ENCODE measurements at regions not wholly inside any gene's neighbourhood (a gene's known extent, or its start where the extent isn't known, plus 50 kb on each side); places are given as distances from the start of the nearest gene placed in this dataset.

DNA sequence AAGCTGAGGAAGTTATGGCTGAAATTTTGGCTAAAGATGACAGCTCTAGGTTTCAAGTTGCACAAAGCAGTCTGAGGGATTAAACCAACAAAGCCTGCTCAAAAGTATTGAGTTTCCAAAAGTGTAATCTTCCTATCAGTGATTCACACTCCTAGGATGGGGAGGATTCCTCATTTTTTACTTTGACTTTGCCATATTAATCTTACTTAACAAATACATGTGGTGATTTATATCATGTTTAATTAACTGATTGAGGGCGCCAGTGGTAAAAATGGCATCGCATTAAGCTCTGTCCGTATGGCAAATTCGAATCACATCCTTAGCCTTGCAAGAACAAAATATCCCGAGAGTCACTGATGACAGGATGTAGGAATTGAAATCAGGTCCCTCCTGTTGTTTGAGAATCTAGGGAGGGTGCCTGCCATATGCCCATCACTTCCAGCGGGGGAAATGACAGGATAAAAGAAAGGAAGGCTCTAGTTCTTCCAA, 78.1 kb upstream of the ETAA1 start:
- intact Hi-C loops (cut with micrococcal nuclease): no loop called here
- Histone ChIP-seq H3K4me2 (ENCODE audit: low read depth, low read length) (no peak overlapping the region), H4K91ac (ENCODE audit: insufficient read depth, low read depth, low read length) (no peak overlapping the region), H3K56ac (ENCODE audit: extremely low read depth, insufficient read depth, low read length) (no peak overlapping the region), H3K14ac (replicated peaks; ENCODE audit: low read depth, low read length) (peak overlapping the region; percentile 55; the same call in 1 of the 2 replicates), H2BK20ac (ENCODE audit: low read depth, low read length) (peak overlapping the region; percentile 54; the same call in 1 of the 2 replicates), H2AFZ (replicated peaks; ENCODE audit: low read length, poor library complexity) (no peak overlapping the region), H3K4ac (ENCODE audit: low read depth, low read length) (no peak overlapping the region; the same call in 1 of the 2 replicates), H4K20me1 (ENCODE audit: insufficient read depth, low read length) (no peaks in the 10 kb centered on the region), H2BK15ac (ENCODE audit: low read depth, low read length) (no peak overlapping the region), H3K9me3 (ENCODE audit: control insufficient read depth, insufficient read depth, low read length) (no peaks in the 10 kb centered on the region), H3K23ac (ENCODE audit: low read depth, low read length) (no peak overlapping the region), H2BK5ac (ENCODE audit: low read depth, low read length, poor library complexity, severe bottlenecking) (no peak overlapping the region), H2AK9ac (replicated peaks; ENCODE audit: low read depth, low read length, poor library complexity) (no peak overlapping the region), H3K4me3 (ENCODE audit: insufficient read depth, low read depth, low read length) (no peak overlapping the region), H3K9me1 (ENCODE audit: insufficient read depth, low read length) (no peaks in the 10 kb centered on the region), H3K79me1 (ENCODE audit: low read depth in 1 of 2, low read length in 2 of 2) (no peaks in the 10 kb centered on the region), H3K36me3 (ENCODE audit: control insufficient read depth, insufficient read depth, low read length) (no peaks in the 10 kb centered on the region), H3K27me3 (ENCODE audit: control insufficient read depth, insufficient read depth, low read length) (no peaks in the 10 kb centered on the region), H3K27ac (ENCODE audit: insufficient read depth, low read length) (no peak overlapping the region), H3K4me1 (ENCODE audit: control insufficient read depth, insufficient read depth, low read length) (peaks cover 5% of the 10 kb centered on the region), H3K18ac (ENCODE audit: low read depth, low read length) (peak overlapping the region; percentile 52; the same call in 1 of the 2 replicates), H4K5ac (ENCODE audit: low read depth, low read length) (peak overlapping the region; percentile 29; the same call in 1 of the 2 replicates), H3K9ac (ENCODE audit: low read depth, low read length) (no peak overlapping the region), H4K8ac (ENCODE audit: low read depth in 2 of 2, low read length in 2 of 2) (peak overlapping the region in 1 of 2 experiments; percentile 28; a peak in 1 of 4 replicates), H2BK120ac (ENCODE audit: low read depth, low read length) (peak overlapping the region; percentile 45; the same call in 1 of the 2 replicates), H2AK5ac (ENCODE audit: low read depth, low read length) (peak overlapping the region; percentile 15; the same call in 1 of the 2 replicates)
- dilution Hi-C loops (cut with HindIII; ENCODE audit: low sequenced_read_pairs, unreplicated experiment): no loop called here
- ATAC-seq (ENCODE audit: low read depth): no peak
- peak; percentile 29 for DNase-seq
- no peak for TF ChIP-seq SMC3 (IDR thresholded peaks at IDR 0.05; ENCODE audit: low read depth, low read length)
- no peak for TF ChIP-seq MAFK (IDR thresholded peaks at IDR 0.05; ENCODE audit: low read depth, low read length)
- TF ChIP-seq MAZ (IDR thresholded peaks at IDR 0.05; ENCODE audit: borderline replicate concordance, low read depth, low read length): no peak
- TF ChIP-seq CHD1 (IDR thresholded peaks at IDR 0.05; ENCODE audit: low read depth, low read length): no peak
- no peak for TF ChIP-seq FOS (IDR thresholded peaks at IDR 0.05; ENCODE audit: low read depth, low read length)
- TF ChIP-seq MXI1 (IDR thresholded peaks at IDR 0.05; ENCODE audit: borderline replicate concordance, low read depth, low read length): no peak
- TF ChIP-seq POLR2A (IDR thresholded peaks at IDR 0.05; ENCODE audit: low read depth, low read length): no peak
- no peak for TF ChIP-seq RCOR1 (IDR thresholded peaks at IDR 0.05; ENCODE audit: insufficient replicate concordance, low read length)
- TF ChIP-seq NFE2L2 (IDR thresholded peaks at IDR 0.05; ENCODE audit: low read depth, low read length): no peak
- no peak for TF ChIP-seq BHLHE40 (IDR thresholded peaks at IDR 0.05; ENCODE audit: low read depth, low read length)
- TF ChIP-seq CEBPB (IDR thresholded peaks at IDR 0.05; ENCODE audit: low read depth, low read length): no peak
- no peak for TF ChIP-seq RFX5 (IDR thresholded peaks at IDR 0.05; ENCODE audit: low read depth, low read length)
- TF ChIP-seq, protein P1, sequence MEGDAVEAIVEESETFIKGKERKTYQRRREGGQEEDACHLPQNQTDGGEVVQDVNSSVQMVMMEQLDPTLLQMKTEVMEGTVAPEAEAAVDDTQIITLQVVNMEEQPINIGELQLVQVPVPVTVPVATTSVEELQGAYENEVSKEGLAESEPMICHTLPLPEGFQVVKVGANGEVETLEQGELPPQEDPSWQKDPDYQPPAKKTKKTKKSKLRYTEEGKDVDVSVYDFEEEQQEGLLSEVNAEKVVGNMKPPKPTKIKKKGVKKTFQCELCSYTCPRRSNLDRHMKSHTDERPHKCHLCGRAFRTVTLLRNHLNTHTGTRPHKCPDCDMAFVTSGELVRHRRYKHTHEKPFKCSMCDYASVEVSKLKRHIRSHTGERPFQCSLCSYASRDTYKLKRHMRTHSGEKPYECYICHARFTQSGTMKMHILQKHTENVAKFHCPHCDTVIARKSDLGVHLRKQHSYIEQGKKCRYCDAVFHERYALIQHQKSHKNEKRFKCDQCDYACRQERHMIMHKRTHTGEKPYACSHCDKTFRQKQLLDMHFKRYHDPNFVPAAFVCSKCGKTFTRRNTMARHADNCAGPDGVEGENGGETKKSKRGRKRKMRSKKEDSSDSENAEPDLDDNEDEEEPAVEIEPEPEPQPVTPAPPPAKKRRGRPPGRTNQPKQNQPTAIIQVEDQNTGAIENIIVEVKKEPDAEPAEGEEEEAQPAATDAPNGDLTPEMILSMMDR (conservative IDR thresholded peaks at IDR 0.05; ENCODE audit: low read depth, low read length): no peak
- no peak for TF ChIP-seq ELK1 (IDR thresholded peaks at IDR 0.05; ENCODE audit: borderline replicate concordance, low read depth, low read length)
- TF ChIP-seq RAD21 (IDR thresholded peaks at IDR 0.05; ENCODE audit: low read length): no peak
- TF ChIP-seq, protein P2, sequence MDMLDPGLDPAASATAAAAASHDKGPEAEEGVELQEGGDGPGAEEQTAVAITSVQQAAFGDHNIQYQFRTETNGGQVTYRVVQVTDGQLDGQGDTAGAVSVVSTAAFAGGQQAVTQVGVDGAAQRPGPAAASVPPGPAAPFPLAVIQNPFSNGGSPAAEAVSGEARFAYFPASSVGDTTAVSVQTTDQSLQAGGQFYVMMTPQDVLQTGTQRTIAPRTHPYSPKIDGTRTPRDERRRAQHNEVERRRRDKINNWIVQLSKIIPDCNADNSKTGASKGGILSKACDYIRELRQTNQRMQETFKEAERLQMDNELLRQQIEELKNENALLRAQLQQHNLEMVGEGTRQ (IDR thresholded peaks at IDR 0.05; ENCODE audit: low read depth, low read length): no peak
- WGBS, 2 experiments (ENCODE audit: extremely low coverage in 2 of 2, insufficient read length in 1 of 2): 100% methylated on average over 2 of the region's 6 CpGs; no CpG with 5 or more reads in 1 of the 2 experiments
- CTCF ChIA-PET: no interaction called here
- BruUV-seq (replicated peaks): no TSS peak
- in situ Hi-C loops (cut with MboI; ENCODE audit: low sequenced_read_pairs): no loop called here
- POLR2A ChIA-PET (ENCODE audit: unreplicated experiment): no interaction called here

Data from IMR-90 (cell line).